GM19455 (cell line): ENCODE measurements at regions not wholly inside any gene's neighbourhood (a gene's known extent, or its start where the extent isn't known, plus 50 kb on each side); places are given as distances from the start of the nearest gene placed in this dataset.
"Not testable (repeated sequence)": the region's sequence is repeated elsewhere in the genome, so short reads cannot be mapped to it uniquely, and the experiment has no call there.

ENCODE experiments used
- ATAC-seq: cut with Tn5 transposase; IDR thresholded peaks from one replicate; pipeline ENCODE4 v1.9.1; 2021; ENCODE audit not compliant: unreplicated experiment

DNA sequence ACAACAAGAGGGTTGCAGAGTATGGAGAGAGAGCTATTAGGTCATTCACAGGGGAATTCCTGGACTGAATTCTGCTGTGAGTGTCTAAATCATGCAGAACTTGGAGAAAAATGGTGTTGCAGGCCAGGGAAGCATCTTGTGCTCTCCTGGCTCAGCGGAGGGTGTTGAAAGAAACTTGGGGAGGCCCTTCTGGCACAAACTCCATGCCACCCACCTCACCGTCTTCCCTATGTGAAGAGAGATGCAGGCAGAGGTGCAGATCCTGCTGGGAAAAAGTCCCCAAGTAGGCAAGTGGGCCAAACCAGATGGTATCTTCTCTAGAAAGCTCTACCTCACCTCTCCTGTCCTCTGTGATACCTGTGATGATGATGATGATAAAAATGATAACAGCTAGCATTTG lies 604.3 kb upstream of the API5 start:
- no peak for ATAC-seq

DNA sequence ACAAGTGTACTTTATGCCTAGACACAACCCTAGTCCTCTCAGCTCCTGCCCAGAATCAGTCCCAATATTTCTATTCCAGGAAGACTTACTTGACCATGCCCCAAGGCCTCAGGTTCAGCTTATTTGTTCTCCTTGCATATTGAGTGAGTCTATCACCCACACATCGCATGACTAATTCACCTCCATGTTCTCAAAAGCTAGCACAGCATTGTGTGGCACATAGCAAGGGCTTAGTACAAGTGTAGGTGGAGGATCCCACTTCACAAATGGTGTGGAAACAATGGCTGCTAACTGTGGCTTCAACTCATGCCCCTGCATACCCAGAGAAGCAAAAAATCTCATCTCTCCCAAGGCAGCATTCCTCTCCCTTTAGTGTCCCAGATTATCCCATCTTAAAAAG lies 602.6 kb upstream of the API5 start:
- ATAC-seq: no peak

DNA sequence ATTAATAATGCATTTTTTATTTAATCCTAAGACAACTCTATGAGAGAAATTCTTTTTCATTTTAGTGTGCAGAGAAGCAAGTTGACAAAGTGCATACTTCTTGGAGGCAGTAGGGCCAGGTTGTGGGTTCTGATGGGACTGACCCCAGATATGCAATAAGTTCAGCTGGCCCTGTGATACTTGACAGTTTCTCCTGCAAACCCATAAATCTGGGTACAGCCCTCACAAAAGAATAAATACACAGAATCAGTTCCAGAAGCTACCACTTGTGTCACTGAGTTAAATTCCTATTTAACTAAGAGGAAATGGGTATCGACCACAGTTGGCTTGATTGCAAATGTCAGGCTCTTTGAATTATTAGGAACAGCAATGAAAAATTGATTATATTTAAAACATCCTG lies 598.5 kb upstream of the API5 start:
- no peak for ATAC-seq

DNA sequence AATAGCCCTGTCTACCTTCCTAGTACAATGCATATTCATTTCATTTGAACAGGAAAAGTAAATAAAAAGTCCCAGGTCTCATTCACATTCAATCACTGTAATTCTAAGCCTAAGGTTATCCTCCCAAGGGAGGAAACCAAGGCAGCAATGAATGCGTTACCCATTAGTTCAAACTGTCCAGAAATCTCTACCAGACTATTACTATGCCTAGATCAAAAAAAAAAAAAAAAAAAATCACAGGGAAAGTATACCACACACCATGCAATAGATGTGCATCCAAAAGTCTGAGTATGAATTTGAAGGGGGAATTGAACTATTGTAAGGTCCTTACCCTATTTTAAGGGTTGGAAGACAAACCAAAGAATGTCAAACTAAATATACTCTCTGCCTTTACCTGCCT lies 598.0 kb upstream of the API5 start:
- no peak for ATAC-seq

DNA sequence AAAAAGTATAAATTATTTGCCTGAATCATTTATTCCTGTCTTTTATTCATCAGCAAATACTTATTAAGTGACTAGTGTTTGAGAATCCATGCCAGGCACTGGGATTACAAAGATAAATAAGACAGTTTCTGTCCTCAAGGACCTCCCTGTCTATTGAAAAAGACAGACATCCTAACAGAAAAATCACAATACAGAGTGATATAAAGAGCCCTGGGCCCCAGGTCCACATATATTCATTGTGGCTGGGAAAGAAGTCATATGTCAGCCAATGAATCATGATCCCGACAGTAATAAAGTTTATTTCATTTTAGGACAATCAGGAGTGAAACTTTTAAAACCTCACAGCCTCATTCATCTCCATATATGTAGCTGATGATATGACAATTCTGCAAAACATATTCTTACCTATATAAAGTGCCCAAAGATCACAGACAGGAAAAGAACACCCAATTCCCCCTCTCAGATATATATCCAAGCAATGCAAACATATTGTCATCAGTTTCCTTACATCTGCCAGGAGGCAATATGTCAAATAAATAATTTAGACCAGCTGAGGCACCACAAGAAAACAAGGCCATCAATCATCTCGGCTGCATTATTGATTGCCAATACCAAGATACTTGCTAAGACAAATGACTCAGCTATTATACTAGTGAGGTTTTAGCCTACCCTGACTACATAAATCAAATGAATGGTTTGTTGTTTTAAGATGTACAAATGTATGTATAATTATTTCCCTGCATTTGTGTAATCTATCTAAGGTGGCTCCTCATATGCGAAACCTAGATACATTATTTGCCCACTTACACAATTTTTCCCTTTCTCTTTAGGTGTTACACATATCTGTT lies 590.9 kb upstream of the API5 start:
- ATAC-seq: no peak

DNA sequence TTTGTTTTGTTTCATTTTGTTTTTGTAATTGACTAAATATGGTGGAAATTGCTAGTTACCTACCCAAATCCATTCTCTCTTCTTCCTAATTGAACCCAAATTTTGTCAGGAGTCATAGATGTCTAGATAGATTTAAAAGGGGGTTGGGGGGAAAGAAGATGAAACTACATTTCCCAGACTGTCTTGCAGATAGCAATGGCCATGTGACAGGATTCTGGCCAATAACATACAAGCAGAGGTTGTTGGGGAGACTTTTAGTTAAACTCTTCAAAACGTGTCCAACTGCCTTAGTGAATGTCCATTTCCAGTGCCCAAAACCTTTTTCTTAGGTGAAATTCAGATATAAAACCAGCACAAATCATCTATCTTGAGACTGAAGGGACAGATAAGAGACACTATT lies 583.9 kb upstream of the API5 start:
- no peak for ATAC-seq

DNA sequence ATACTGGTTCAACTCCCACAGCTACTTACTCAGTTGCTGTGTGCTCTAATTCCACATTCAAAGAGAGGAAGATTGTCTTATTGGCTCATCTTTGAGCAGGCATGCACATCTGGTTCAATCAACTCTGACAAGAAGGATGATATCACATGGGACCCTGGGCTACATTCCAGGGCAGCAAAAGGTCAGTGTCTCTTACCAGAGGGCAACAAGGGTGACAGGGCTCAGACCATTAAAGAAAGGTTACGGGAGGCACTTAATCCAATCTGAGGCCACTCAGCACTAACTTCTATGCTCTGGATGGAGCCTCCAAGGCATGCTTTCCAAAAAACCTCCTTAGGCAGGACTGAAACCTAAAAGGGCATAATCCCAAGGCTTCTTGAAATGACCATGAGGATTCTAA lies 549.4 kb upstream of the API5 start:
- ATAC-seq: no peak

DNA sequence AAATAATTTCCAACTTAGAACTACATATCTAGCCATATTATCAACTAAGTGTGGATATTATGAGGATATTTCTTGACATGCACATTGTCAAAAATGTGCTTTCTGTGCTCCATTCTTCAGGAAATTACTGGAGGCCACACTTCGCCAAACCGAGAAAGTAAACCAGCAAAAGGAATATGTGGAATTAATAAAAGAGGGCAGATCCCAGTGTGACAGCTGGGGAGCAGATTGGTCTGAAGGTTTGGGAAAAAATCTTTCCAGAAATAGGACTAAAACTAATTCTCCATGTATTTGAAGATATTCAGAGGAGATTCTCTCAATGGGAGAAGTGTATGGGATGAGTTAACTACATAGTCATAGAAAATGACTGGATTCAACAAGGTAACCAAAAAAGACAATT lies 546.9 kb upstream of the API5 start:
- no peak for ATAC-seq

DNA sequence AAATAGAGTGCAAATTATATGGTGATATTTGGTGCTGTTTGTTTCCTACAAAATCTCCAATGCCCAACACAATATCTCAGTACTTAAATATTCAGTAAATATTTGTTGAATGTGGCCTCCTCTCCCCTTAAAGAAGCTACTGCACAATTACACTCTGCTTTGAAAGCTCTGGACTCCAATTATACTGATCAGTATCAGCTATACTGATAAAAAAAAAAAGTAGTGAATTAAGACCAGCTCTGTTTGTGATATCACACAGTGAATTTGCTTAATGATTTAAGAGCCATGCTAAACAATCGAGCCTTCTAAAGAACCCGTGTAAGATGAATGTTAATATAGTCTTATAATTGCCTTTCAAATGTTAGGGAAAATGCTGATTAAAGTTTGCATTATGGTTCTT lies 543.2 kb upstream of the API5 start:
- no peak for ATAC-seq

DNA sequence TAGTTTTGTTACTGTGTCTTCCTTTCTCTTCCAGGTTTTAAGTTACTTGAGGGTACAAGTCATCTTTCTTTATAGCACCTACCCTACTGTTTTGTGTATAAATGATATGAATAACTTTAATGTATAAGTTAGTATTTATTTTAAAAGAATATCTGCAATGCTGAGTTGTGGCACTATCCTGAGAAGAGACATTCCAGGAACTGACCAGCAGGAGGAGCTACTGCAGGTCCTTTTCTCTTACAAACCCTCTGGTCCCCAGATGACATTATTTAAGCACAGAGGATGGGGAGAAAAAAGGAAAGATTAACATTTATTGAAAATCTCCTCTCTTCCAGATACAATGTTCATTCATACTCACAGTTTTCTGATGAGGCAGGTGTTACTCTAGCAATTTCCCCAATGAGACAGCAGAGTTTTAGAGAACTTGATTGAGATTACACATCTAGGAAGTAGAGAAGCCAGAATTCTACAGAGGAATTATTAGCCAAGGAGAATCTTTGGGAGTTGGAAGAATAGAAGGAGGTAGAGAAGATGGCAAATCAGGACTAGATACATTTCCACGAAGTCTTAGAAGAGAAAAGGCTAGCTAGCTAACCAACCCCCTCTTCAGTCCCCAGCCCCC lies 541.2 kb upstream of the API5 start:
- ATAC-seq: no peak

DNA sequence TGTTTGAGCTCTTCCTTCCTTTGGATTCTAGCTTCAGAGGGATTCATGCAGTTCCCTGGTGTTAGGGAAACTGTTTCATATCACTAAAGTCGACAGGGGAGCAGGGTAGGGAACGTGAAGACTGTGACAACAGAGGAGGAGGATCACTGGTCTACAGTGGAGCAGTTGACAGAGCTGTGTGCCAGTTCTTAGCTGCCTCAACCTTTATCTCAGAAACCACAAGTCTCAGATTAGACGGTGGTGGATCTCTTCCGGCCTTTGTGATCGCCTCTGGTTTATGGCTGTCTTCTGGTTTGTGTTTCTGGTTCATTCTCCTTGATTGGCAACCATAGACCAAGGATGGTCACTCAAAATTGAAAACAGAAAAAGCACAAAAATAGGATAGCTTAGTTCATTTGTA lies 538.9 kb upstream of the API5 start:
- ATAC-seq: no peak

DNA sequence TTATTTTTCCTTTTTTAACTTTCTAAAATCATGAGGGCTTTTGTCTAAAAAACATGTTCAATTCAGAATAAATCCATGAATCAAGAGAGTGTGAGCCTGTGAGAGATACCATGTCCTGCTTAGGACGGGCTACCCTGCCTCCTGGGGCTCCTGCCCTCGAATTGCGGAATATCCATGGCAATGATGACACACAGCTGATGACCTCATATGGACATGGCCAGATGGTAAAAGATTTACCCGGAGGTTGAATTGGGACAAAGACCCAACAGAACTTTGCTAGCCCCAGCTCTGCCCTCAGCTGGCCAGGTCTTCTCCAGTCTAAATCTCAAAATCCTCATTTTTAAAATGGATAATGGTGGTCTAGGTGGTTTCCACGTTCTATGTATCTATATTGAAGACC lies 538.1 kb upstream of the API5 start:
- no peak for ATAC-seq

DNA sequence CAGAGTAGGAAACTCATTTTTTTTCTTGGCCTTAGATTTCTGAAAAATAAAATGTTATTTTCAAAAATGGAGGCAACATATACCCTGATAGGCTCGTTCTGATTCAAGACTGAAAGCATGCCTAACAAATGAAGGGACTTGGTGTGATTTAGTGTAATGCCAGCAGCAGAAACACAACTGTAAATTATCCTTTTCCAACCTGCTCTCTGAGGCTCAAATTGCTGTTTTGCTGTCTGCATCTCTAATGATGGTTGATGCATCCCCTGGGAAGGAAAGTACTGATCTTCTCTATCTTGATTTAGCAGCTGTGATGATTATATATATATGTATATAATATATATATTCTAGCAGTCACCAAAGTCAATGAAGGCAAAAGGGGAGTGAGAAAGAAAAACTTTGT lies 537.2 kb upstream of the API5 start:
- no peak for ATAC-seq

DNA sequence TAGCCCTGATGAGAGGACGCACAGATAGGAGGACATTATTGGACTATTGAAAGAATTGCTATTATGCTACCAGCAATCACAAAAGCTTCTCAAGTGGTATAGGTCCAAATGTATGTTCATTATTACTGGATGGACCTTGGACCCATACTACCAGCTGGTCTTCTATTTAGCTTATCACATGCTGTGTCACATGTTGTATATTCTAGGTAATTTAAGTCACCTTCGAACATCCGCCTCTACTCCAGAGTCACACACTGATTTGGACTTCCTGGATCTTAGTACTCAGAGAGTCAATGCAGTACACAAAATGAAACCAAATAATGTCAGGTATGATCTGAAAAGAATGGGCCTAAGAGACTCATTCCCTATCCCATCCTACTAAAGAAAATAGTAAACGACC lies 534.0 kb upstream of the API5 start:
- ATAC-seq: no peak

DNA sequence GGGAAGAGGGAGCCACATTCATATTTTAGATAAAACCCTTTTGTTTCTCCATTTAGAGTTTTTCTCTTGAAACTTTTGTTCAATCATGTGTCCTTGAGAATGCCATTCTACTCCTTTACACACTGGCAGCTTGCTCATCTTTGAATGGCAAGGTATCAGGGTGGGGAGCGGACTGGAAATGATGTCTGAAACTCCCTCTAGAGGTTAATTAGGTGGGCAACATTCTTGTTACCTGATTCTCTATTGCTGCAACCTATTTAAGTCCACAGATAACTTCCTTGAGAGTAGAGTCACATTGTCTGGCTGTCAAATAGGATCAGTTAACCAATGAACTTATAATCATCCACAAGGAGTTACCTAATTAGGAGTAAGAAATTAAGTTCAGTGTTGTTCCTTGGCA lies 533.6 kb upstream of the API5 start:
- ATAC-seq: no peak

DNA sequence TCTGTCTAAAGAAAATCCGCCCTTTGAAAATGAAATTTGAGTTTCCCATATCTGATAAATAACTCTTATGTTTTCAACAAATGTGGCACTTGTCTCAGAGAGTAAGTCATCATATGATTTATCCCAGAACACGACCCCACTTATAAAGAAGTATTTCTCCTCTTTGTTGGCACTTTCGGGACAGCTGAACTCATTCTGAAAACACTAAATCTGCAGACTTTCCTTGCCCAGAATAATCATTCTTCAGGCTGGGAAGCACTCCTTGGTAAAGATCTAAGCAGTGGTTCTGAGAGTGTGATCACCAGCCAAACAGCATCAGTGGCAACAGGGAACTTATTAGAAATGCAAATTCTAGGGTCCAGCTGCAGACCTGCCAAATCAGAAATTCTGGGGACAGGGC lies 532.2 kb upstream of the API5 start:
- no peak for ATAC-seq

DNA sequence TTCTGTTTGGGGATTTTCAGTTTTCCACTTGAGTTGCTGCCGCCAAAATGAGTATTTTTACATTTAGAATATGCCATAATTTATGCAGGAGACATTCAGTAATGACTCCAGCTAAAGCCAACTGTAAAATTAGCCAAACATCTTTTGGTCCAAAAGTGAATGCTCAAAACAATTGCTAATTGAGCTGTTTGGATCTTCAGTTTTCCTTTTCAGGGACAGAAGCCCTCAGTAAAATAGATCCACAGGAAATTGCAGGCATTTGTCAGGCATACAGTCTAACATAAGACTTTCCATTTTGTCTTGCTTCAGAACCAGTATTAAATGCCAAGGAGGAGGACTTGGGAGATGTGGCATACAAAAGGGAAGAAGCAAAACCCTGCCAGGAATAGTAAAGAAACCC lies 524.8 kb upstream of the API5 start:
- ATAC-seq: no peak

DNA sequence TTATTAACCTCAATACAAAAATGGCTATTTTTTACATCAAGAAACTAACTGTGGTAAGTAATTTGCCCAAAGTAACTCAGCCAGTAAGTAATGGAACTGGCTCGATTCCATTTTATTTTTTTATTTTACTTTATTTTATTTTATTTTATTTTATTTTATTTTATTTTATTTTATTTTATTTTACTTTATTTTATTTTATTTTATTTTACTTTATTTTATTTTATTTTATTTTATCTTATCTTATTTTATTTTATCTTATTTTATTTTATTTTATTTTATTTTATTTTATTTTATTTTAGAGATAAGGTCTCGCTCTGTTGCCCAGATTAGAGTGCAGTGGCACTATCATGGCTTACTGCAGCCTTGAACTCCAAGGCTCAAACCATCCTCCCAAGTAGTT lies 516.3 kb upstream of the API5 start:
- ATAC-seq: not testable (repeated sequence)

DNA sequence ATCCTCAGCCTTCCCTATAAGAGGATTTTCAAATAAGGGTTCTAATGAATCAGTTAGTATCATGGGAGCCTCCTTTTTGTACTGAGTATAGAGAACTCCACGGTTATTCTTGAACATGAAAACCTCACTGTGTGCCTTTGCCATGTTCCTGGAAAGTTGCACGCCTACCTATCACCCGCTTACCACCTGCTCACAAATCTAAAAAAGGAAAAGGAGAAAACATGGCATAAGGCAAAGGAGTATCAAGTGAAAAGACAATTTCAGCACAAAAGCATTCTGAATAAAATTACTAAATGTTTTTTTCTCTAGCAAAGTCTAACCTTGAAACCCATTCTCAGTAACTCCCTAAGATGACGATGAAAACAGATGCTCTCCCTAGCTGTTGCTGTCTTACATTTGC lies 511.8 kb upstream of the API5 start:
- no peak for ATAC-seq

DNA sequence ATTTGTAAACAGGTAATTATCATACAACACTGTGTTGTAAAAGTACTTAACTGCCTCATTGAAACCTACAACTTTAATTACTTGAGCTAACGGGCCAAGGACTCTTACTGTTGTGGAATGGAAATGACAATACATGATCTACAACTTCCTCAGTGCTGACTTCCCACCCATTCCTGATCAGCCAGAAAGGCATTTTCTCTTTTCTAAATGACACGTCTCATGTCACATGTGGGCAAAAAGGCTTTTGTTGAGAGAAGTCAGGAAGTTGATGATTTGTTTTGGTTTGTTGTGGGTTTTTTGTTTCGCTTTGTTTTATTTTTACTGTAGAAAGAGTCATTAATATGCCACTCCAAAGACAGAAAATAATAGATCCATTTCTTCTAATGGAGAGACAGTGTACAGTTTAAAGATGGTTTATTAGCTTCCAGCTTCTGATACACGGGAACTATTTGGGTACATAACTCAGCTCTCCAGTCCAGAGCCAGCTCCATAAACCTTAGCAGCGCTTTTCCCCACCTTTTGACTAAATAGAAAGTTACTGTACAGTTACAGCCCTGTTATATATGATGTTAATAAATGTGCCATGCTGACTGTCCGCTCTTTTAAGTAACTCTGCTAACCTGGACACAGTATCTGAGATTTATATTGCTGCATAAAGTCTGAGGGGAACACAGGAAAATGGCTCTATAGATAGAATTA lies 509.4 kb upstream of the API5 start:
- no peak for ATAC-seq

DNA sequence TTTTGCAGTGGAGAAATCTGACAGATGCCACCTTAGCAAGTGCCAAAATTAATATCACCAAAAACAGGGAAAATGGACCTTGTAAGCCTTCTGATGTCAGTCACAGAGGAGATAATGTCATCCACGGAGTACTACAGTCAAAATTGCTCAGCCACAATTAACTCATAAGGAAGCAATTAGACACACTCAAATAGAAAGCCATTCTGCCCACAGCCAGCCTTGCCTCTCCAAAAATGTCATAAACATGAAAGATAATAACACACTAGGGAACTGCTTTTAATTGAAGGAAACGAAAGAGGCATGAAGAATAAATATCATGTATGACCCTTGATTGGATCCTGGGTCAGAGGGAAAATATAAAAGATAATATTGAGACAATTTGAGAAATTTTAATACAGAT lies 505.6 kb upstream of the API5 start:
- ATAC-seq: no peak

DNA sequence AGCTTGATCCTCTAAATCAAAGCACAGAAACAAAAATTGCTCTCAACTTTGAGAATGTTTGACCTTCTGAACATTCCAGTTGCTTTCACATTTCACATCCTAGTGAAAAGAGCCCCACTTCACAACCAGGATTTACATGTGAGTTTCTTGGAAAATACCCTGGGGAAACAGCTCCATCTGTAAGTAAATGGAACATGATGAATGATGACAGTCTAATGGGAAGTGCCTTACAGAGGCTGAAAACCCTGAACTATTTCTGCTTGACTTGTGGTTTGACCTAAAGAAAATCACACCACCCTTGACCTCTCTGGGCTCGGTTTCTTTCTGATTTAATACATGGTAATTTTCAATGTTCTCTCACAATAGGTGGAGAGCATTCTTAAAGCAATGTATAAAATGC lies 499.4 kb upstream of the API5 start:
- ATAC-seq: no peak
